HG02973 (cell line): ENCODE measurements at regions not wholly inside any gene's neighbourhood (a gene's known extent, or its start where the extent isn't known, plus 50 kb on each side); places are given as distances from the start of the nearest gene placed in this dataset.
"Not testable (repeated sequence)": the region's sequence is repeated elsewhere in the genome, so short reads cannot be mapped to it uniquely, and the experiment has no call there.

Experiments
- ATAC-seq: cut with Tn5 transposase; IDR thresholded peaks from one replicate; pipeline ENCODE4 v1.9.1; 2021; ENCODE audit warnings: moderate library complexity; ENCODE audit not compliant: unreplicated experiment

DNA sequence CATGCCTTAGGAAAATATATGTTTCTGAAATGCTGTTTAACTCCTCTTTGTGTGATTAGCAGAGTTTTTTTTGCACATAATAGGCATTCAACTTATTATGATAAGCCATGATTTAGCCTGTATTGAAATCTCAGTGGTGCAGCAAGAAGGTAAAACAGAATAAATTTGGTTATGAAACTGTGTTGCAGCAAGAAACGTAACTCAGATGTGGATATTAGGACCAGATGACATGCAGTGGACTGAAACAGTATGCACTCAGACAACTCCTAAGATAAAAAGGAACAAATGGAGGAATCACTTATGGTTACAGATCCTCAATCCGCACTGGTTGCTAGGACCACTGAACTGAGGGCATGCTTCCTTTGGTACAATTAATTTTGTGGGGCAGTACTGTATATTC lies 254.2 kb upstream of the HSF2 start:
- no peak for ATAC-seq

DNA sequence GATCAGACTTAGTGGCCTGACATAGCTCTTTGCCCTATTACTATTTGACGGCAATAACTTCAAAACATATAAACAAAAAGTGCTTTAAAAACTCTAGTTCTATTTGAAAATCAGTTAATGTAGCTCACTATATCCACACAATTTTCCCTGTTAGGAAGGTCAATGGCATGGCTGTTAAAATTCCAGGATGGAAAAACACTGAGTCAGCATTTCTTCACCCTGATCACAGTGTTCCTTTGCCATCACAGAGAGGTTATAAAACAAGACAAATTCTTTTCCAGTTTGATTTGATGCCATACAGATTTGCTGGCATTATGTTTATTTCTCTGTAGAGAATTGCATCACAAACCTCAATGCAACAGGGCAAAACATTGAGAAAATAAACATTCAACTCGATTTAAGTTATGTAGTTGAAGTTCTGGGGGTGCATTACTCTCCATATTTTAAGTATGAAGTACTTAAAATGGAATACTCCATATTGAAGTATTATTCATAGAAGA lies 253.7 kb upstream of the HSF2 start:
- no peak for ATAC-seq

DNA sequence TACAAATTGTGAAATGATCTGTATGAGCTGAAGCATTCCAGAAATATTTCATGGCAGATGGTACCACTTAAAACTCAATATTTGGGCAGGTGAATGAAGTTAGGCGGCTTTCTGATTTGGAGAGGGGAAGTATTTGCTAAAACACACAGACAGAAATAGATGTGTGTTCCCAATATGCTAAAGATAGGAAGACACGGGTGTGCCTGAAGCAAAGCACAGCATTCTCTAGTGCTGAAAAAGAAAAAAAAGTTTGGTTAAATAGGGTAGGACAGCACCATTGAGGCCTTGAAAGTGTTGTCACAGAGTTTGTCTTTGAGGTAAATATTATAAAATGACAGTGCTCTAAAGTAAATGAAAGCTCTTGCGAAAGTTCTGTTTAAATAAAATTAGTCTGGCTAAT lies 252.2 kb upstream of the HSF2 start:
- ATAC-seq, result no peak

DNA sequence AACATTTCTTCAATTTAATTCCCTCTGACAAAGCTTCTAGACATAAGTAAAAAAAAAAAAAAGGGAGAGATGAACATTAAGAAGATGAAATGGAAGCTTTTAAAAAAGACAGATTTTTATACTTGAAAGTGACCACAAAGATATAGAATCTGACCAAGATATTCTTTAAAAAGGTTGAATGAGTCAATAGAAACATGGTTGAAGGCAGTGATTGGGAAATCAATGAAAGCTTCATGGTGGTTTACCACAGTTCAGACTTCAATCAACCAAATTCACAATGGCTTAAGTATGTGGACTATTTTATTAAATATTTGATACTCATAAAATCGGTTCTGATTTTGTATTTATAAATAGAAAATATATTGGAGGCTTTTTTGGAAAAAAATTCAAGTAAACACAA lies 248.4 kb upstream of the HSF2 start:
- no peak for ATAC-seq

DNA sequence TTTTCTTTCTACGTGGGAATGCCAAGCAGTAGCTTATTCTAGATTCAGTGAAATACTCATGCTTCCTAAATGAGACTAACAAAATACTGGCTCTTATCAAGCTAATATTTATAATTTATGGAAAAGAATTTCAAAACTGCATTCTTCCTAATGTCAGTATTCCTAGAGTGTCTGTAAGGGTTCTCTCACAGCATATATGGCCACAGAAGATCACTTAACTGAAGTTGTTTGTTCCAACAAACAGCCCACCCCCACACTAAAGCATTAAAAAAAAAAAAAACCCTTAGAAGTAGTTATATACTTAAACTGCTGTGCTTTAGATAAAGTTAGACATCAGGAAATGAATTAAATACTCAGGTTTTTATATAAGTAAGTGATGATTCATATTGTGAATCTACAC lies 247.7 kb upstream of the HSF2 start:
- ATAC-seq, result no peak

DNA sequence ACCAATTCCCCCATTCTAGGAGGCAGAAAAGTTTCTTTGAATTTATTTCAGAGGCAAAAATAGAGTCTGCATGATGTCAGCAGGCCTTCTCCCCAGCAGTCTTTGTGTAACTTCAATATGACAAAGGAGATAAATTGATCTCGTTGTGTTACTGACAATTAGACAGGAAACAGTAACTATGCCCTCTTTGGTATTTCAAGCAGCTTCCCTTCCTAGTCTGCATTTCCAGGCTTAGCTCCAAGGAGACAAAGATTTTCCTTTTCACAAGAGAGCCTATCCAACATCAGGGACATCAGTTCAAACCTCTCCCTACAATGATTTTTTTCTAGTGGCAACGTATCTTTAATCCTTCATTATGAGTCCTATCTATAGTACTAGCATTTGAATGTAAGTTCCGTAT lies 245.9 kb upstream of the HSF2 start:
- no peak for ATAC-seq

DNA sequence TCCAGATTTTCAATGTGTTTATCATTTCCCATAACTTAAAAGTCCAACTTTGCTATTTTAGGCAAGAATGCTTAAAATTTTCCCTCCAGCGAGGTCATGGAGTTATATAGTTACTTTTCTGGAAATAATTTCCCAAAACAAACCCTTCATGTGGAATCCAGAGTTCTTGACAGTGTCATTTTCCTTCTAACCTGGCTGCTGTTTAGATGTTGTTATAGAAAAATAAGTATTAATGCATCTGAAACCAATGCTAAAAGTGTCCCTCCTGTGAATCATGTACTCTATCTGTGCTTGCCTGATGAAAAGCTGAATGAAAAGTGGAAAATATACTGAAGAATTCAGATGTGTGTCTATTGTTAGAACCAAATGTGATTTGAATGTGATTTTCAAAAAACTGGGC lies 245.3 kb upstream of the HSF2 start:
- no peak for ATAC-seq

DNA sequence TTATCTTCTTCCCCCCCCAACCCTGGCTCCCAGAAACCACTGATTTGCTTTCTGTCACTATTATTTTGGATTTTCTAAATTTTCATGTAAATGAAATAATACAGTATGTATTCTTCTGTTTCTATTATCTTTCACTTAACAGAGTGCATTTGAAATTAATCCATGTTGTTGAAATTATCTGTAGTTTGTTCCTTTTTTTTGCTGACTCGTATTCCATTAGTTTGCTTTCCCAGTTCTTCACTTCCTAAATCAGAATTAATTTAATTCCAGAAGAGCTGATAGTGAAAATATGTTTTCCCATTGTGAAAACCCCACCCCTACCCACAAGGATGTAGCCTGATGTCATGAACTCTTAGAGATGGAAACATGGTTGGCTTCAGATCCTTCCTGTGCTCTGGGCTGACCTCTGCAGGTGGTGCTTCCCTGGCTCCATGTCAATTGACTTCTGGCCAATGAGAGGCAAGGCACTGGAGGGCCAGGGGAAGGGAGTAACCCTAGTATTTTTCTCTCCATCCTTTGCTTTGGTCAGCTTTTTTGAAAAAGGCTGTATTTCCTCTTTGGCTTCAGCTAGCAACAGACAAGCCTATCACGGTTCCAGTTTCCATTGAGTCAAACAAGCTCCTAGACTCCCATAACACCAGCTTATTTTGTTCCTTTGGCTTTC lies 244.4 kb upstream of the HSF2 start:
- no peak for ATAC-seq

DNA sequence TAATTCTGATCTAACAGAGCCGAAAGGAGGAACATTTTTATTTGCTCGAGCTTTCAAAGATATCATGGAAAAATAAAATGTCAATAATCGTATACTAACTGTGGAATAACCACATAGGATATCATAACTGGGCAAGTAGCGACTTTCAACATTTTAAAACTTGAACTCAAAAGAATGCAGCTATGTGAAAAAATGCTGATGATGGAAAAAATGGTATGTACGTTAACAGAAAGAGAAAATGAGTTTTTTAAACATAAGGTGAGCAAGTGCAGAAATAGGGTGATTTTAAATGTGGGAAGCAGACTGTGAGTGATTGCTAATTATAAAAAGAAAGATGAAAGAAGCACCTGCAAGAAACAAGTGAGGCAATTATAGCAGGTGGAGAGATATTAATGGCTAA lies 238.3 kb upstream of the HSF2 start:
- no peak for ATAC-seq

DNA sequence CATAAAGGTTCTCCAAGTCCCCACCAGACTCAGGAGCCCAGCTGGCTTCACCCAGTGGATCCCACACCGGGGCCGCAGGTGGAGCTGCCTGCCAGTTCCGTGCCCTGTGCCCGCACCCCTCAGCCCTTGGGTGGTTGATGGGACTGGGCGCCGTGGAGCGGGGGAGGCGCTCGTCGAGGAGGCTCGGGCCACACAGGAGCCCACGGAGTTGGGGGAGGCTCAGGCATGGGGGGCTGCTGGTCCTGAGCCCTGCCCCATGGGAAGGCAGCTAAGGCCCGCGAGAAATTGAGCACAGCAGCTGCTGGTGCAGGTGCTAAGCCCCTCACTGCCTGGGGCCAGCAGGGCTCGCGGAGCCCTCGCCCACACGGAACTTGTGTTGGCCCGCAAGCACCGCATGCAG lies 234.4 kb upstream of the HSF2 start:
- no peak for ATAC-seq

DNA sequence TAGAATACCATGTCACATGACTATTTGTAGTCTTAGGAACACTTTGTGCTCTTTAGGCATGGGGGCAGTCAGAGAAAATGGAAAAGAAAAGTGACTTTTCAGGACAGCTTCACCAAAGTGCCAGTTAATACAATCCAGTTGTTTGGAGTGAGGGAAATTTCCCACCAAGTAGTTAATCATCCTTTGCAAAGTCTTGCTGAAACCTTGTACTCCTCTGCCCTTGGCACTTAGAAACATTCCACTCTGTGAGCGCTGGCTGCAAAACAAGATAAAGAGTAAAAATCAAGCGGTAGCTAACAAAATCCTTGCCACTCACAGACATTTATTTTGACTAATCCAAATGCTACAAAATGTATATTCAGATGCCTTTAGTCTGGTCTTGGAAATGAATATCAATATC lies 229.2 kb upstream of the HSF2 start:
- ATAC-seq, result no peak

DNA sequence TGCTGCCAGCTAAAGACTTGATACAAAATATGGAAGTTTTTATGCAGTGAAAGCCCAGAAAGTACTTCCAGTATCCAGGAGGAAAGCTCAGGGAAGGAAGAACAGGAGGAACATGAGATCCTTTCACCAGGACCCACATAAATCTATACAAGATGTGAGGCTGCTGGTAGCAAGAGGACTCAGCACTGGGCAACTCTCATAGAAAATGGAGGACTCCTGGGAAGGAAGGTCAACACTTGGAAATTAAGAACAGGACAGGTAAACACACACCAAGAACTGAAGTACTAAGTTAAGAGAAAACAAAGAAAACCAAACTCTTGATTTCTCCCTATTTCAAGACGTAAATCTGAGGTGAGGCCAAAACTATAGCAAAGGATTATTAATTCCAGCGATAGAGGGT lies 220.5 kb upstream of the HSF2 start:
- ATAC-seq, result no peak

DNA sequence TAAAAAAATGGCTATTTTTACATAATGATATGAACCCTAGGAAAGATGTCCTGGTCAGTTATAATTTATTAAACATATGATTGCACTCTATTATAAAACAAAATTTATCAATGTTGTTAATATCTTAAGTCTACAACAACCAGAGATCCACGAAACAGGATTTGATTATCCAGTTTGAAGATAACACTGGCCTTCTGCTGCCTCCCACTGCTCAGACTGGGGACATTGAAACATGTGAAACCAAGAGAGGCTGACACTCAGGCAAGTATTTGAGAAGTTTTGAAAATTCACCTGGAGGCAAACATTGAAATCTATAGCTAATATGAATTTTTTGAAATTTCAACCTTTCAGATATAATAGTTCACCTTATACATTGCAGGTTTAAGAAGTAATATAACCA lies 219.3 kb upstream of the HSF2 start:
- no peak for ATAC-seq

DNA sequence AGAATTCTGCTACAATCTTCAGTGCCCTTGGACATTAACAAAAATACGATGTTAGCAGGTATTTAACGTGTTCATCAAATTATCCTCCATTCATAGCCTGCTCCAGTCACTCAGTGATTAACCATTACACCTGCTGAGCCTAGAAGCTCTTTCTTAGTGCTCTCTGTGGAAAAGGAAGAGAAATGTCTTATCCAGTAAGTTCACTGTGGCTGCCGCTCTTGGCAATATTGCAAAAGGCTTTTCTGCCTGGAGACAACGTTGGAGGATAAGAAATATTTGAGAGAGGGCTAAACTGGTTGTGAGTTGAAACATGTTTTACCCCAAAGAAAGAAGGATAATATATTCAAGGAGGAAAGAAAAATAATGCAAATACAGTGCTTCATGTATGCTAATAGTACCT lies 217.4 kb upstream of the HSF2 start:
- ATAC-seq, result no peak

DNA sequence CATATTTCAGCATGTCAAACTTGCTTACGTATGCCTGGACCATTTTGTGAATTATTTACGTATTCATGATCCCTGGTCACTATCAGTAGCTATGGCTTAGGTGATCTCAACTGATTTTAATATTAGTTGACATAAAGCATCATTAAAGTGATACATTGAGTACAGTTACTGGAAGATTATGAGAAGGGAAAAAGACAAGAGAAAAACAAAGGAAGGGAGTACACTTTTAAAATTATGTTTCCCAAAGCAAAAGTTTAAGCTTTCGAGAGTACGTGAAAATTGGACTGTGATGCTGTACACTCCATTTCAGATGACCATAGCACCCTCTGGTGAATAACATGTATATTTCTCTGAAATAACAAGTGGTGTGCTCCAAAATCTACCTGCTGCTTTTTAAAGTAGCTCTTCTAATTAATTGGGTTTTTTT lies 215.0 kb upstream of the HSF2 start:
- ATAC-seq, result no peak

DNA sequence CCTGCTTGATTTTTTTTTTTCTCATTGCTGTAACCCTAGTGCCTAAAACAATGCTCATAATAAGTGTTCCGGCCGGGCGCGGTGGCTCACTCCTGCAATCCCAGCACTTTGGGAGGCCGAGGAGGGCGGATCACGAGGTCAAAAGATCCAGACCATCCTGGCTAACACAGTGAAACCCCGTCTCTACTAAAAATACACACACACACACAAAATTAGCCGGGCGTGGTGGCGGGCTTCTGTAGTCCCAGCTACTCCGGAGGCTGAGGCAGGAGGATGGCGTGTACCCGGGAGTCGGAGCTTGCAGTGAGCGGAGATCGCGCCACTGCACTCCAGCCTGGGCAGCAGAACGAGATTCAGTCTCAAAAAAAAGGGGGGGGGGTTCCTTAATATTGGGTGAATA lies 214.0 kb upstream of the HSF2 start:
- ATAC-seq, result not testable (repeated sequence)

DNA sequence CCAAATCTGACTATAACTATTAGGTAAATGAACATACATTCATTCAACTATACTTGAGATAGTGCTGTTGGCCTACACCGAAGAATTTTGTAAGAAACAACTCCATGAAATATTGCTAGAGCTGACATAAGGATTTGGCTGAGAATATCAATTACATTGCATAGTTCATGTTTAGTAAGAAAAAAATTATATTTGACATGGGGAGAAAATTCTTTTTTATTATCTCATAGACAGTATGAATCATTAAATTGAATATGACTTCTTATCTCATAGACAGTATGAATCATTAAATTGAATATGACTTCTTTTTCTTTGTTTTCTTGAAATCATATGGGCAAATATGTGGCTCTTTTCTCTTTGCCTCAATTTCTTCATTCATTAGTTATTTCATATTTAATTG lies 212.3 kb upstream of the HSF2 start:
- ATAC-seq, result no peak

DNA sequence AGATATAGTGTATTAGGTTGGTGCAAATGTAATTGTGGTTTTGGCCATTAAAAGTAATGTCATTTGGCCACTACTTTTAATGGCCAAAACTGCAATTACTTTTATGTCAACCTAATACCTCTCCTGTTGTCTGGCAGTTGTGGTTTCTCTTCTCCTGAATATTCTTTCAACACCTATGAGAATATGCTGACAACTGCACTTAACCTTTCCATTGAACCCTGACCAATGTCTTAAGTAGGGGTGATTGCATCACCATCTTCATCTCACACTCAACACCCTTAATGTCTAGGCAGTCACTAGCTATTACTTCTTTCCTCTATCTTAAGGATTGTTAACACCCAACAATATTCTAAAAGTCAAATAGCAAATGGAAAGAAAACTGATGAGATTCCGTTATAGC lies 200.5 kb upstream of the HSF2 start:
- ATAC-seq, result no peak

DNA sequence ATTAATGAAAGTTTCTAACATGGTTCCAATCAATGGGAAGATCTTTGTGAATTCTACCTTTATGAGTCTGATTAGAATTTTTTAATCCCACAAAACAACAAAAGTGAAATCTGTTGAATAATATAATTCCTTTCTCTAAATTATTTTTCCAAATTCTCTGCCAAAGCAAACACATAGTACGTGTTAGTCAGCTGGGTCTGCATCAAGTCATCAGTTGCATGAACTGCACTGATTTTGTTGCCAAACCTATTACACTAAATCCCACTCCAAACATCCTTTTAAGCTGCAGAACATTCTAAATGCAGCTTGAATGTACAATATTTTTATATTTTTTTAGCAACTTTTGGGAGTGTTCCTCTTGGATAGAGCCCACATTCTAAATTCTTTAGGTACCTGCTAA lies 199.0 kb upstream of the HSF2 start:
- no peak for ATAC-seq

DNA sequence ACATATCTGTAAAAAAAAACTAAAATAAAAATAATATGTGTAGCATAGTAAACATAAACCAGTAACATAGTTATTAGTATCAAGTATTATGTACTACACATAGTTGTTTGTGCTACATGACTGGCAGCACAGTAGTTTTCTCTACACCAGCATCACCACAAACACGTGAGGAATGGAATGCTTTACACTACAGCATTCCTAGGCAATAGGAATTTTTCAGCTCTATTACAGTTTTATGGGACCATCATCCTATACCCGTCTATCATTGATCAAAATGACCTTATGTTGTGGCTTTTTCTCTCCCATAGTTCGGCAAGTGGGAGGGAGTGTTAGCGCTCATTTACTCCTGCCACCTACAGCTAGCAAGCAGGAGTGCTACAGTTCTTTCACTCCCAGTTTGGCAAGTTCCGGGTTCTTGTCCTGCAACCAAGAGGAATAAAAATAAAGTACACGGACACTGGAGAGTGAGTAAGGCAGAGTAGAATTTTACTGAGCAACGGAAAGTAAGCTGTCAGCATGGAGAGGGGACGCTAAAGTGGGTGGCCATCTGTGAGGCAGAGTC lies 196.8 kb upstream of the HSF2 start:
- no peak for ATAC-seq

DNA sequence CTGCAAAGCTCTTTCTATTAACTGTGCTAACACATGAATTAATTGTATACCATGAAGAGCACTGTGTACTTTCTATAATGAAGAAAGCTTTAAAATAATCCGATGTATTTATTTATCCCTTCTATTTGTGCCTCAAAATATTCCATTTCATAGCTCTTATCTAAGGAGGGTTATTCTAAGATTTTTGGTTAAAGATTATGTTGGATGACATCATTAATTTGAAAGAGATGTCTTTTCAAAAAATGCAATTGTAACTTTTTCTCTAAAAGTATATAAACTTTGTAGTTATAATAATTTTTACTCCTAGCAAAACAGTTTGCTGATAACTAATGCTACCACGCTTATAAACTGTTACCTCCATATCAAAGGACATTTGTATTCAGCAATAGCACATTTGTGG lies 192.4 kb upstream of the HSF2 start:
- ATAC-seq, result no peak

DNA sequence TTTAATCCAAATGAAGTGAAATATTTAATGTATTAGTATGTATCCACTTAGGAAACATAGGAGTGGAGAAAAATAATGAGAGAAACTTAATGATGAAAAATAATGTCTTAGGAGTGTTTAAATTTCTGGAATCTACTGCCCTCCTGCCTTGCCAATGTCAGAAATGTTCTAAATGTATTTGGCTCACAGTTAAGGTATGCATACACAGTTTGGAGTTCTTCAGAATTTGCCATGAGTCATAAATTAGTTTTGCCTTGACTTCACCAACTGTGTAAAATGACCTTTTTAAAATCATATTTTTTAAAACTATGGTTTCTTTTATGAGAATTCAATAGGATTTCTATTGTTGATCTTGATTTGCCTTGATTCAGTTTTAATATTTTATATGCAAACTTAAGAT lies 191.7 kb upstream of the HSF2 start:
- no peak for ATAC-seq
